Transverse colon (tissue), 4 donors: ENCODE measurements at regions not wholly inside any gene's neighbourhood (a gene's known extent, or its start where the extent isn't known, plus 50 kb on each side); places are given as distances from the start of the nearest gene placed in this dataset.
"Not testable (repeated sequence)": the region's sequence is repeated elsewhere in the genome, so short reads cannot be mapped to it uniquely, and the experiment has no call there.

Source experiments
- DNase-seq: peaks from one replicate; pipeline ENCODE4 v3.0.0-alpha.2; 2019
- H3K27ac ChIP-seq, 4 donors: fragments of 200-600 bp; sonication (generic); 2 replicates each; pipeline ENCODE4 v1.5.1; 2016 to 2018; ENCODE audit warnings: inconsistent platforms in 4 of 4
- H3K27me3 ChIP-seq: fragments of 200-600 bp; sonication (generic); 2 replicates; pipeline ENCODE4 v1.5.1; 2017; ENCODE audit warnings: inconsistent platforms
- H3K36me3 ChIP-seq, 4 donors: fragments of 200-600 bp; sonication (generic); 2 replicates each; pipeline ENCODE4 v1.5.1; 2017 to 2019; ENCODE audit warnings: inconsistent platforms in 4 of 4
- H3K4me1 ChIP-seq, 4 donors: fragments of 200-600 bp; sonication (generic); 2 replicates each; pipeline ENCODE4 v1.5.1; 2017 to 2020; ENCODE audit warnings: inconsistent platforms in 4 of 4
- H3K4me3 ChIP-seq, 4 donors: fragments of 200-600 bp; sonication (generic); 1 replicate in 1 of 4; 2 replicates in 3 of 4; pipeline versions ENCODE4 v1.5.1 to v1.6.1; 2017 to 2019; ENCODE audit warnings: inconsistent platforms in 4 of 4
- H3K9me3 ChIP-seq, 2 donors: fragments of 200-600 bp; sonication (generic); 2 replicates each; pipeline ENCODE4 v1.5.1; 2017 to 2019; ENCODE audit warnings: inconsistent platforms in 2 of 2
- CTCF ChIP-seq, 5 experiments: fragments of 200-600 bp in 3 of 5; fragments of 450-650 bp in 2 of 5; sonication (generic) in 3 of 5; IDR thresholded peaks; 1 replicate in 2 of 5; 2 replicates in 3 of 5; pipeline ENCODE4 v1.5.1; 2016 to 2017; ENCODE audit warnings: antibody characterized with exemption in 5 of 5, inconsistent platforms in 3 of 5, mild to moderate bottlenecking in 2 of 5, moderate library complexity in 1 of 5
- EP300 ChIP-seq: sonication (generic); formaldehyde crosslinking; IDR thresholded peaks from one replicate; pipeline ENCODE4 v1.6.1; 2017; ENCODE audit warnings: antibody characterized with exemption, low read depth
- POLR2A ChIP-seq: fragments of 450-650 bp; IDR thresholded peaks from one replicate; pipeline ENCODE4 v1.6.1; 2016; ENCODE audit warnings: antibody characterized with exemption, mild to moderate bottlenecking, moderate library complexity
- POLR2AphosphoS5 ChIP-seq, 3 donors: sonication (generic); formaldehyde crosslinking; IDR thresholded peaks; one replicate each; pipeline ENCODE4 v1.6.1; 2016; ENCODE audit warnings: antibody characterized with exemption in 3 of 3
- WGBS, 2 donors: methylation state at CpG; one replicate each; pipeline ENCODE4 v1.1.5; 2018; ENCODE audit warnings: low coverage in 1 of 2; 5-methylcytosine and 5-hydroxymethylcytosine counted together
- in situ Hi-C, 4 donors: fragments of 200-750 bp; cut with MboI; loops; one replicate each; pipeline versions ENCODE4 v1.15.0 to v1.15.1; 2017; ENCODE audit warnings: low sequenced_read_pairs in 3 of 4, low pct_ligation_motif_present in 1 of 4, low pct_unique_long_range_greater_than_20kb in 1 of 4
- intact Hi-C: fragments of 100-400 bp; cut with DNase I; formaldehyde crosslinking; loops from one replicate; pipeline ENCODE4 v1.15.1; 2023; ENCODE audit warnings: low total_unique reads

- DNase-seq, result no peak
- intact Hi-C loops, result no loop called here
- 90% methylated on average over 3 of the region's 3 CpGs; no CpG with 5 or more reads in 1 of the 2 donors for whole genome bisulfite sequencing, 2 donors
- Histone ChIP-seq H3K4me3 (no peak overlapping the region), H3K36me3 (no peaks in the 10 kb centered on the region), H3K4me1 (no peaks in the 10 kb centered on the region), H3K27me3 (no peaks in the 10 kb centered on the region), H3K9me3 (no peaks in the 10 kb centered on the region), H3K27ac (no peak overlapping the region)
- TF ChIP-seq POLR2A (no peak), POLR2AphosphoS5 (IDR thresholded peaks at IDR 0.05) (no peak), EP300 (no peak), CTCF (IDR thresholded peaks at IDR 0.05) (no peak)
- in situ Hi-C loops, result no loop called here
Observed at GRCh38 chr7:83732305-83732704, 83.4 kb upstream of the SEMA3E start.

GRCh38 chr7:83731154-83731553 lies 82.2 kb upstream of the SEMA3E start:
- H3K27me3 ChIP-seq, result no peaks in the 10 kb centered on the region
- TF ChIP-seq CTCF (IDR thresholded peaks at IDR 0.05) (no peak), EP300 (no peak), POLR2AphosphoS5 (IDR thresholded peaks at IDR 0.05) (no peak), POLR2A (no peak)
- no peaks in the 10 kb centered on the region for H3K9me3 ChIP-seq
- in situ Hi-C loops (no loop called here), intact Hi-C loops (no loop called here)
- no peaks in the 10 kb centered on the region for H3K36me3 ChIP-seq
- no peak overlapping the region for H3K27ac ChIP-seq
- DNase-seq, result no peak
- H3K4me3 ChIP-seq, result no peak overlapping the region
- H3K4me1 ChIP-seq, result no peaks in the 10 kb centered on the region

GRCh38 chr7:83716923-83717322 lies 68.0 kb upstream of the SEMA3E start:
- DNase-seq, H3K9me3 ChIP-seq, in situ Hi-C loops, H3K27me3 ChIP-seq, H3K36me3 ChIP-seq, H3K4me1 ChIP-seq, H3K27ac ChIP-seq, H3K4me3 ChIP-seq: not testable (repeated sequence)
- intact Hi-C loops, result loop anchor here (5.0 kb wide), 1 partner anchor 710 kb away; no protein-coding TSS in a partner anchor
- WGBS, 2 donors, result 85% methylated on average over 6 of the region's 6 CpGs; no CpG with 5 or more reads in 1 of the 2 donors

- 73 to 75% methylated on average over 3 of the region's 3 CpGs for WGBS, 2 donors
- H3K4me1 ChIP-seq, result no peaks in the 10 kb centered on the region
- no peak overlapping the region for H3K4me3 ChIP-seq
- H3K36me3 ChIP-seq, result no peaks in the 10 kb centered on the region
- no peaks in the 10 kb centered on the region for H3K9me3 ChIP-seq
- in situ Hi-C loops, result no loop called here
- intact Hi-C loops, result no loop called here
- no peak for DNase-seq
- H3K27ac ChIP-seq, result no peak overlapping the region
- no peaks in the 10 kb centered on the region for H3K27me3 ChIP-seq
- TF ChIP-seq POLR2AphosphoS5 (IDR thresholded peaks at IDR 0.05) (no peak), EP300 (no peak), POLR2A (no peak), CTCF (IDR thresholded peaks at IDR 0.05) (no peak)
Observed at GRCh38 chr7:83708531-83708930, 59.6 kb upstream of the SEMA3E start.

- H3K9me3 ChIP-seq, result no peaks in the 10 kb centered on the region
- H3K4me1 ChIP-seq, result no peaks in the 10 kb centered on the region
- no peak overlapping the region for H3K27ac ChIP-seq
- H3K36me3 ChIP-seq, result no peaks in the 10 kb centered on the region
- H3K4me3 ChIP-seq, result no peak overlapping the region
- intact Hi-C loops, result no loop called here
- no peaks in the 10 kb centered on the region for H3K27me3 ChIP-seq
- WGBS, 2 donors, result 68 to 74% methylated on average over 3 of the region's 3 CpGs
- DNase-seq, result no peak
- in situ Hi-C loops, result no loop called here
- TF ChIP-seq CTCF (IDR thresholded peaks at IDR 0.05) (no peak), POLR2AphosphoS5 (IDR thresholded peaks at IDR 0.05) (no peak), POLR2A (no peak), EP300 (no peak)
Observed at GRCh38 chr7:83704564-83704963, 55.6 kb upstream of the SEMA3E start.
